RWPE2 (cell line): ENCODE measurements at regions not wholly inside any gene's neighbourhood (a gene's known extent, or its start where the extent isn't known, plus 50 kb on each side); places are given as distances from the start of the nearest gene placed in this dataset.

Source experiments
- ATAC-seq: fragments of 200-7000 bp; cut with Tn5 transposase; 3 replicates; pipeline ENCODE4 v1.9.1; 2021; ENCODE audit warnings: low read depth
- DNase-seq: peaks from one replicate; pipeline ENCODE4 v3.0.0-alpha.2; 2020; ENCODE audit warnings: low spot score
- H3K27ac ChIP-seq: fragments of 450-650 bp; 2 replicates; pipeline ENCODE4 v1.5.1; 2017; ENCODE audit warnings: mild to moderate bottlenecking; ENCODE audit not compliant: poor library complexity, severe bottlenecking
- H3K27me3 ChIP-seq: fragments of 250-450 bp; sonication (Bioruptor Pico); 2 replicates; pipeline ENCODE4 v1.5.1; 2021; ENCODE audit warnings: mild to moderate bottlenecking, moderate library complexity; ENCODE audit not compliant: insufficient read depth, poor library complexity, severe bottlenecking
- H3K36me3 ChIP-seq: fragments of 250-450 bp; sonication (Bioruptor Pico); 2 replicates; pipeline ENCODE4 v1.5.1; 2020; ENCODE audit warnings: low read depth, mild to moderate bottlenecking, moderate library complexity
- H3K4me1 ChIP-seq: fragments of 250-450 bp; sonication (Bioruptor Pico); 2 replicates; pipeline ENCODE4 v1.5.1; 2021; ENCODE audit warnings: mild to moderate bottlenecking, moderate library complexity; ENCODE audit not compliant: insufficient read depth, poor library complexity, severe bottlenecking
- H3K4me3 ChIP-seq: fragments of 250-450 bp; sonication (Bioruptor Pico); 2 replicates; pipeline ENCODE4 v1.5.1; 2021; ENCODE audit warnings: mild to moderate bottlenecking, moderate library complexity; ENCODE audit not compliant: severe bottlenecking
- H3K9me3 ChIP-seq: fragments of 250-450 bp; sonication (Bioruptor Pico); 2 replicates; pipeline ENCODE4 v1.5.1; 2021; ENCODE audit warnings: mild to moderate bottlenecking, moderate library complexity; ENCODE audit not compliant: severe bottlenecking
- CTCF ChIP-seq: fragments of 450-650 bp; IDR thresholded peaks from one replicate; pipeline ENCODE4 v1.5.1; 2017; ENCODE audit warnings: mild to moderate bottlenecking, moderate library complexity; ENCODE audit not compliant: poor library complexity, severe bottlenecking

- Histone ChIP-seq H3K27me3 (no peaks in the 10 kb centered on the region), H3K4me3 (no peak overlapping the region), H3K4me1 (no peaks in the 10 kb centered on the region), H3K27ac (no peak overlapping the region), H3K9me3 (no peaks in the 10 kb centered on the region), H3K36me3 (no peaks in the 10 kb centered on the region)
- ATAC-seq (no peak), DNase-seq (no peak)
- no peak for TF ChIP-seq CTCF
Observed at GRCh38 chr6:115071962-115072361, 729.1 kb upstream of the HS3ST5 start.

- H3K27ac ChIP-seq, result no peak overlapping the region
- no peak overlapping the region for H3K4me3 ChIP-seq
- peaks cover 5% of the 10 kb centered on the region for H3K27me3 ChIP-seq
- H3K4me1 ChIP-seq, result no peaks in the 10 kb centered on the region
- ATAC-seq (no peak), DNase-seq (no peak)
- no peaks in the 10 kb centered on the region for H3K36me3 ChIP-seq
- no peak for TF ChIP-seq CTCF
- H3K9me3 ChIP-seq, result no peaks in the 10 kb centered on the region
Observed at GRCh38 chr6:115067690-115068447, 725.0 kb upstream of the HS3ST5 start.

GRCh38 chr6:115064680-115065079 is 721.9 kb upstream of the HS3ST5 start:
- H3K27ac ChIP-seq, result no peak overlapping the region
- ATAC-seq, result no peak
- peaks cover 5% of the 10 kb centered on the region for H3K27me3 ChIP-seq
- no peaks in the 10 kb centered on the region for H3K9me3 ChIP-seq
- no peaks in the 10 kb centered on the region for H3K36me3 ChIP-seq
- no peak overlapping the region for H3K4me3 ChIP-seq
- no peak for DNase-seq
- TF ChIP-seq CTCF, result no peak
- H3K4me1 ChIP-seq, result no peaks in the 10 kb centered on the region

- no peaks in the 10 kb centered on the region for H3K27me3 ChIP-seq
- H3K4me1 ChIP-seq, result no peaks in the 10 kb centered on the region
- no peak for TF ChIP-seq CTCF
- no peaks in the 10 kb centered on the region for H3K9me3 ChIP-seq
- DNase-seq (no peak), ATAC-seq (no peak)
- H3K4me3 ChIP-seq, result no peak overlapping the region
- H3K36me3 ChIP-seq, result no peaks in the 10 kb centered on the region
- H3K27ac ChIP-seq, result no peak overlapping the region
Observed at GRCh38 chr6:115060581-115060980, 717.8 kb upstream of the HS3ST5 start.
